Fibroblast of mammary gland (primary cell): ENCODE measurements at regions not wholly inside any gene's neighbourhood (a gene's known extent, or its start where the extent isn't known, plus 50 kb on each side); places are given as distances from the start of the nearest gene placed in this dataset.

Experiments used
- DNase-seq: peaks from one replicate; pipeline ENCODE4 v3.0.0-alpha.2; 2010; ENCODE audit warnings: low read depth
- H3K4me3 ChIP-seq: 2 replicates; pipeline ENCODE4 v1.5.1; 2011; ENCODE audit warnings: low read depth, mild to moderate bottlenecking, low read length, moderate library complexity; ENCODE audit not compliant: control insufficient read depth
- CTCF ChIP-seq: conservative IDR thresholded peaks from 2 replicates; pipeline ENCODE4 v1.5.1; 2011; ENCODE audit warnings: low read depth, low read length, inconsistent platforms; ENCODE audit not compliant: control insufficient read depth, insufficient read depth

GRCh38 chr1:73770109-73770905 is 427.7 kb downstream of the LRRIQ3 start:
- H3K4me3 ChIP-seq: no peak overlapping the region
- DNase-seq: no peak
- no peak for TF ChIP-seq CTCF

- no peak for TF ChIP-seq CTCF
- no peak overlapping the region for H3K4me3 ChIP-seq
- no peak for DNase-seq
These were observed 431.1 kb downstream of the LRRIQ3 start for GRCh38 chr1:73766786-73767348.

DNA sequence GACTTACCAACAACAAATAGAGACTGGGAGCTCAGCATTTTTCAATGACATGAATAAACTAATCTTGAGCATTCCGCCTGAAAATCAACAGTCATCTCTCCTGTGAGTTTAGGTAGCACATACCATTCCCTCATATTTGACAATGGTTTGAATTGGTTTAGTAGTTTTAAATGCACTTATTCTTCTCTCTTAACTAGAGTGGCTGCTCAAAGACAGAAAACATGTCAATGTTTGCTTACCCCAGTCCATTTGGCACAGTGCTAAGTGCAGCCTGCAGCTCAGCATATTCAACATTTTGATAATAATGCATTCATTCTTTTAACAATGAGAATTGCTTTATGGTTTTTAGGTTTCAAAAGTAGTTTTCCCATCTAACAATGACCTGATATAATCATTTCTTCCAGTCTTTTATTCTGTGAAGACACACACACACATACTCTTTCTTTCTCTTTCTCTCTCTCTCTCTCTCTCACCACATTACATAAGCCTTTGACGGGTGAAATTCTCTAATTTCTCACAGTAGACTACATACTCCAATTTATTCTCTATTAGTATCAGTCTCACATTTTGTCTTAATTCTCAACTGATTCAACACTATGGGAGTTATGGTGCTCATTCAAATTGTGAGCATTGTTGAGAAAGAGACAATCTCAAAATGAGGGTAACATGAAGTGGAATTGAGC is 432.3 kb downstream of the LRRIQ3 start:
- no peak for TF ChIP-seq CTCF
- H3K4me3 ChIP-seq: no peak overlapping the region
- no peak for DNase-seq

- no peak for TF ChIP-seq CTCF
- DNase-seq: no peak
- H3K4me3 ChIP-seq: no peak overlapping the region
These were observed 436.4 kb downstream of the LRRIQ3 start for GRCh38 chr1:73761559-73761958.

DNA sequence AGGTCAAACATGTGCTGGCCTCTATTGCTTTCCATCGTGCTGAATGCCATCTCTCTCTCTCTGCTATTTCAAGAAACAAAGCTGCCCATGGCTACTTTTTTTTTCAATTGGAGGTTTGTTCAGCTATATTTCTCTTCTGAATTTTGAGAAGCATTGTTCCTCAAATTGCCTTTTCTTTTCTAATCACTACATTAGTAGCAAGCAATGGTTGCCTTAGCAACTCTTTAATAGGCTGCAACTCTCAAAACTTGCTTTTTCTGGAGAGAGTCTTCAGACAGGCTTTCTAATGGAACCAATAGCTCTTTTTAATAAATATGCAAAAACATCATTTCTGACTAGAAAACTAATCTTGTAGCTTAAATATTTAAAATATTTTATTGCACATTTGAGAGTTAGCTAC is 439.0 kb downstream of the LRRIQ3 start:
- DNase-seq: no peak
- TF ChIP-seq CTCF: no peak
- no peak overlapping the region for H3K4me3 ChIP-seq

DNA sequence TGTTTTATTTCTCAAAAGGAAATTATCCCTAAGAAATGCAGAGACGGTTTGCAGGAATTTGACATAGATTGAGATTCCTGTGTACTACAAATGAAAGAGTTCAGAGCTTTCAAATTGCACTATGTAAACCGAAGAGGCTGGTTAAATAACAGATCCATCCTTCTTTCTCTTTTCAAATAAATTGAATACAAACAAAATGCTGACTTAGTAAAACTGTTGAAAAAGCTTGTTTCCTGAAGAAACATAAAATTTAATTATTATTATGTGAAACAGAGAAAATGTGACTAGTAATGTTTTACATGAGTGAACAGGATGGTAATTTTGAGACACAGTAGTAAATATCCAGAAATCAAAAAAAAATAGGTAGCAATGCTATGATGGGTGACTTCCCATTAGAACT is 441.2 kb downstream of the LRRIQ3 start:
- no peak for DNase-seq
- TF ChIP-seq CTCF: no peak
- H3K4me3 ChIP-seq: no peak overlapping the region
